Dendritic cell treated with granulocyte-macrophage colony-stimulating factor and Interleukin-4, amounts not matched to agents 40 ng/mL and 50 ng/mL, for 4 days (primary cell): ENCODE measurements at regions not wholly inside any gene's neighbourhood (a gene's known extent, or its start where the extent isn't known, plus 50 kb on each side); places are given as distances from the start of the nearest gene placed in this dataset.
"Not testable (repeated sequence)": the region's sequence is repeated elsewhere in the genome, so short reads cannot be mapped to it uniquely, and the experiment has no call there.

Experiments used
- H3K27ac Mint-ChIP-seq: one replicate; pipeline ENCODE4 v1.8.0; 2022; ENCODE audit warnings: mild to moderate bottlenecking, mixed read lengths
- H3K27me3 Mint-ChIP-seq: one replicate; pipeline ENCODE4 v1.8.0; 2022; ENCODE audit warnings: mild to moderate bottlenecking, mixed read lengths
- H3K36me3 Mint-ChIP-seq: one replicate; pipeline ENCODE4 v1.8.0; 2022; ENCODE audit warnings: low read depth, mixed read lengths
- H3K4me1 Mint-ChIP-seq: one replicate; pipeline ENCODE4 v1.8.0; 2022; ENCODE audit warnings: low read depth, mixed read lengths
- H3K4me3 Mint-ChIP-seq: one replicate; pipeline ENCODE4 v1.8.0; 2022; ENCODE audit warnings: mild to moderate bottlenecking, moderate library complexity, mixed read lengths
- H3K9me3 Mint-ChIP-seq: one replicate; pipeline ENCODE4 v1.8.0; 2022; ENCODE audit warnings: mixed read lengths
- intact Hi-C: fragments of 100-400 bp; cut with micrococcal nuclease; formaldehyde crosslinking; loops from one replicate; pipeline ENCODE4 v1.15.0; 2022

DNA sequence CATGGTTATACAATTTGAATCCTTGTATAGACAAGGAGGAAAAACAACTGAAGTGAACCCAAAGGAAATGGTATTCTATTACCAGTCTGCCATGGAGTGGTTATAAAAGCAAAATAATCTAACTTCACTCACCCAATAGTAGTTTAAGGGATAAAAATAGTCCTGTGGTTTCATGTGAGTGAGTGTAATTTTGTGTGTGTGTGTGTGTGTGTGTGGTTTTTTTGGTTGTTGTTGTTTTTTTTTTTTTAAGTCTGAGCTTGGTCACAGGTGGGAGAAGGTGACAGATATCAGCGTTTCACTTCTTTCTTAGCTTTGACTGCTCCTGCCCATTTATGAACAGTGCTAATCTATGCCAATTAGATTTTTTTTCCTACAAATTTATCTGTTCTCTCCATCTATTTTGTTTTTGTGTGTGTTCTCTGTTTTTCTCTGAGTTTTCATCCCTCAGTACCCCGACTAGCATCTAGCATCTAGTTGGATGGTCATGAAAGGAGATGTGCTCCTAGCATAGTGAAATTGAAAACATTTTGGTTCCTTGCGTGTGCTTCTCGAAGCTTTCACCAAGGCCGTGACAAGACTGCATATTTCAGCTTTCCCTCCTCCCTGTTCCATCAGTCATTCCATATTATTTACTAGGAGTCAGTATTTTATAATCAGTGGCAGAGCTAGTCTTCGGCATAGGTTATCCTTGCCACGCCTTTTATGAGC, 200.1 kb upstream of the DTNA start:
- Mint-ChIP-seq H3K27ac (no peak overlapping the region), H3K27me3 (no peaks in the 10 kb centered on the region), H3K4me1 (no peaks in the 10 kb centered on the region), H3K36me3 (no peaks in the 10 kb centered on the region), H3K4me3 (no peak overlapping the region), H3K9me3 (peaks cover 4% of the 10 kb centered on the region)
- intact Hi-C loops = no loop called here

GRCh38 chr18:34510926-34511325, 199.2 kb upstream of the DTNA start:
- Mint-ChIP-seq H3K27me3 (no peaks in the 10 kb centered on the region), H3K4me1 (no peaks in the 10 kb centered on the region), H3K4me3 (no peak overlapping the region), H3K36me3 (peaks cover 4% of the 10 kb centered on the region), H3K27ac (no peak overlapping the region), H3K9me3 (peaks cover 12% of the 10 kb centered on the region)
- intact Hi-C loops = no loop called here

DNA sequence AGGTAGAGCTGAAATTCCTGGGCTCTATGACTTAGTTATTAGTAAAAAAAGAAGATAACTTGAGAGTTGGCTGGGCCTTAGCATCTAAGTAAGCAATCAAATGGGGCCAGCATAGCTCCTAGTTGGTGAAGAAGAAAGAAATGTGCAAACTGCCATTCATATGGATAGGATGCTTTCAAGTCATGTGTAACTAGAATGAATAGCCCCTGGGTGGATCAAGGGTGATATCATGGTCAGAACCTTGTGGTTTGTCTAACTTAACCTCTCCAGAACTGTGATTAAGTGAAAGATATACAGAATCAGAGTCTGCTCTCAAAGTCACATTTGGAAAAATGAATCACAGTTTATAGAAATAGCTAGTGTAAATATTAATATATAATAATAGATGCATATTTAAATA, 198.7 kb upstream of the DTNA start:
- H3K27ac Mint-ChIP-seq = no peak overlapping the region
- no peak overlapping the region for H3K4me3 Mint-ChIP-seq
- H3K9me3 Mint-ChIP-seq = peaks cover 18% of the 10 kb centered on the region
- H3K36me3 Mint-ChIP-seq = peaks cover 8% of the 10 kb centered on the region
- intact Hi-C loops = no loop called here
- H3K27me3 Mint-ChIP-seq = no peaks in the 10 kb centered on the region
- H3K4me1 Mint-ChIP-seq = no peaks in the 10 kb centered on the region

GRCh38 chr18:34511879-34512278, 198.2 kb upstream of the DTNA start:
- peaks cover 8% of the 10 kb centered on the region for H3K36me3 Mint-ChIP-seq

GRCh38 chr18:34514238-34514637, 195.9 kb upstream of the DTNA start:
- no peaks in the 10 kb centered on the region for H3K27me3 Mint-ChIP-seq
- H3K36me3 Mint-ChIP-seq = peaks cover 8% of the 10 kb centered on the region
- intact Hi-C loops = no loop called here
- peaks cover 24% of the 10 kb centered on the region for H3K9me3 Mint-ChIP-seq
- no peak overlapping the region for H3K27ac Mint-ChIP-seq
- H3K4me1 Mint-ChIP-seq = no peaks in the 10 kb centered on the region
- no peak overlapping the region for H3K4me3 Mint-ChIP-seq

More at GRCh38 chr18:34511879-34512278, 198.2 kb upstream of the DTNA start:
- Mint-ChIP-seq H3K4me1 (no peaks in the 10 kb centered on the region), H3K4me3 (no peak overlapping the region), H3K27ac (no peak overlapping the region), H3K27me3 (no peaks in the 10 kb centered on the region), H3K9me3 (peaks cover 22% of the 10 kb centered on the region)
- intact Hi-C loops = no loop called here

DNA sequence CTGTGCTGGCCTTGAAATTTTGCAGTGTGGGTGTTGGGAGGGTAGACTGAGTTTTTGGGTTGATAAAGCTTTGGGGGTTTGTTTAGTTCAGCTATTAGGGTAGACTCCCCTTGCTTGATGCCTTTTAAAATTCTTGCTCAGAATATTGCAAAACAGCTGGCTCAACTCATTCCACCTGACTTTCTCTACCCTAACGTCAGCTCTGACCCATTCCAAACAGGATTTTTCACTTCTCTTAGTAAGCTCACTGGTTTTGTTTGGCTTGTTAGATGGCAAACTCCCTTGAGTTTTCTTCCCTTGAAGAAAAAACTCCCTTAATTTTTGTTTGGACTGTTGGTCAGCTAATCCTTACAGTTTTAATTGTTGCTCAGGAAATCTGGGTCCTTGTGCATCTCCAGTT, 195.1 kb upstream of the DTNA start:
- Mint-ChIP-seq H3K9me3 (peaks cover 24% of the 10 kb centered on the region), H3K27ac (no peak overlapping the region), H3K36me3 (peaks cover 8% of the 10 kb centered on the region), H3K4me3 (no peak overlapping the region), H3K4me1 (no peaks in the 10 kb centered on the region), H3K27me3 (no peaks in the 10 kb centered on the region)
- intact Hi-C loops = no loop called here

DNA sequence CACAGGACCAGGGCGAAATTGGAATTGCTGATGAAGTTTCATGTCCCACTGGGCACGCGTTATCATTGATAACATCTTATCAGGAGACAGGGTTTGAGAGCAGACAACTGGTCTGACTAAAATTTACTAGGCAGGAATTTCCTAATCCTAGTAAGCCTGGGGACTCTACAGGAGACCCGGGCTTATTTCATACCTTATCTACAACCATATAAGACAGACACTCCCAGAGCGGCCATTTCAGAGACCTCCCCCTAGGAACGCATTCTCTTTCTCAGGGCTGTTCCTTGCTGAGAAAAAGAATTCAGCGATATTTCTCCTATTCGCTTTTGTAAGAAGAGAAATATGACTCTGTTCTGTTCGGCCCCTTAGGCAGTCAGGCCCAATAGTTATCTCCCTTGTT, 193.7 kb upstream of the DTNA start:
- H3K27ac Mint-ChIP-seq, H3K27me3 Mint-ChIP-seq, H3K36me3 Mint-ChIP-seq, H3K4me3 Mint-ChIP-seq, H3K4me1 Mint-ChIP-seq, intact Hi-C loops: not testable (repeated sequence)
- H3K9me3 Mint-ChIP-seq = peaks cover 24% of the 10 kb centered on the region

DNA sequence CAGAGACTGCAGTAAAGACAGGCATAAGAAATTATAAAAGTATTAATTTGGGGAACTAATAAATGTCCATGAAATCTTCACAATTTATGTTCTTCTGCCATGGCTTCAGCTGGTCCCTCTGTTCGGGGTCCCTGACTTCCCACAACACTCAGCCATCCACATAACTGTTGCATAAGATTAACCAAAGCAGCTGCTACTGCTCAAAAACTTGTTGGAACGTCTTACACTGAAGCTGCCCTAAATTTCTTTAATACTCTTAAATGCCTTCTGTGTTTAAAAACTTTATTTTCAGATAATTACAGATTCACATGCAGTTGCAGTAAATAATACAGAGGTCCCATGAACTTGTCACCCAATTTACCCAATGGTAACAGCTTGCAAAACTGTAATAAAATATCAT, 193.1 kb upstream of the DTNA start:
- H3K36me3 Mint-ChIP-seq, H3K27ac Mint-ChIP-seq, intact Hi-C loops, H3K4me3 Mint-ChIP-seq, H3K27me3 Mint-ChIP-seq, H3K4me1 Mint-ChIP-seq: not testable (repeated sequence)
- peaks cover 24% of the 10 kb centered on the region for H3K9me3 Mint-ChIP-seq

- Mint-ChIP-seq H3K9me3 (peaks cover 10% of the 10 kb centered on the region), H3K4me3 (no peak overlapping the region), H3K4me1 (no peaks in the 10 kb centered on the region), H3K36me3 (peaks cover 2% of the 10 kb centered on the region), H3K27me3 (peaks cover 2% of the 10 kb centered on the region), H3K27ac (no peak overlapping the region)
- intact Hi-C loops = no loop called here
Measured at GRCh38 chr18:34521040-34521439, 189.1 kb upstream of the DTNA start.

DNA sequence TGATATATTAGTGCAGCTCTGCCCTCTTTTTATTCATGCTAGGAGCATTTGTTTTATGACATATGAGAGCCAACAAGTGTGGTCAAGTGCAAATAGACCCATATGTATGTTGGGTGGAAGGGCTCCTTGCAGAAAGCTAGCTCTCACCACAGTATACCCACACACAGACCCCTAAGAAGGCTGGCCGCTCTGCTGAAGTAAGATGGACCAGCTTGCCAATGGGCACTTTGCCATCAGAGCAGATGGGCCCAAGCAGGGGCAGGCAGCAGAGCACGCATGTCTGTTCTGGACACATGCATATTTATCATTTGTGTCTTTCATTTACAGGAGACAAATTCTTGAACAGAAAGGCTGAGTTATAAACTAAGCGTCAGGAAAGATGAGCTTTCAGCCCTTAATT, 187.5 kb upstream of the DTNA start:
- Mint-ChIP-seq H3K9me3 (no peaks in the 10 kb centered on the region), H3K4me3 (no peak overlapping the region), H3K4me1 (no peaks in the 10 kb centered on the region), H3K27ac (no peak overlapping the region), H3K36me3 (no peaks in the 10 kb centered on the region), H3K27me3 (peaks cover 2% of the 10 kb centered on the region)
- intact Hi-C loops = no loop called here

DNA sequence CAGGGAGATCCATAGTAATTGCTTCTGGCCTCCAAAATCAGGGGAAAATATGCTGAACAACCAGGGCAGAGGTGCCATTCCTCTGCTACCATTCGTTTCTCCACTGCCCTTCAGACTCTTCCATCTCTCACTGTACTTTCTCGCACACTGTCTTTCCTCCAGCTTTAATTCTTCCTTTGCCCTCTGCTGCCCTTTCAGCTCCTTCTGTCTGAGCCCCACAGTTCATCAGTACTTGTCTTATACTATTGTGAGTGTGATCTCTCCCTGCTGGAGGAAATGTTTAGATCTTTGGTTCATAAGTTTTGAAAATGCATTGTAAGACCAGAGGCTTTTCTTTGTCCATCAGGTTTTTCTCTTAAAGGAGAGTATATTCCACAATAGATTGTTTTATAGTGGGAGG, 184.9 kb upstream of the DTNA start:
- H3K4me3 Mint-ChIP-seq = no peak overlapping the region
- peaks cover 2% of the 10 kb centered on the region for H3K27me3 Mint-ChIP-seq
- no peaks in the 10 kb centered on the region for H3K9me3 Mint-ChIP-seq
- no peaks in the 10 kb centered on the region for H3K36me3 Mint-ChIP-seq
- no peak overlapping the region for H3K27ac Mint-ChIP-seq
- H3K4me1 Mint-ChIP-seq = no peaks in the 10 kb centered on the region
- intact Hi-C loops = no loop called here

DNA sequence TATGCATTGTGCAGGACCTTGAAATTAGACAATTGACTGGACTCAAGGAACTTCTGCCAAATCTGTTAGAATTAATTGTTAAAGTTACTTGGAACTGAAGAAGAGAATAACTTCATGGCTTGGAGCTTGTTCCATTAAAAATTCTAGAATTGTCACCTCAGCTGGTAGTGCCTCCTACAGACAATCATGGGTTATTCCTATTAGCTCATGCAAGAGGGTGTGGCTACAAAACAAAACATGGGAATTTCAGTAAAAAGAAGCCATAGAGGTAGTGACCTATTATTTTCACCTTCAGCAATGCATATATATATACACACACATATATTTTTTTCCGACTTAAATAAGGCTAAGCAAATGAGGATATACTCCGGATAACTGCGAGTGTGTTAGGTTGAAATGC, 181.9 kb upstream of the DTNA start:
- Mint-ChIP-seq H3K4me1 (no peaks in the 10 kb centered on the region), H3K4me3 (no peak overlapping the region), H3K27ac (no peak overlapping the region), H3K27me3 (no peaks in the 10 kb centered on the region), H3K9me3 (no peaks in the 10 kb centered on the region), H3K36me3 (no peaks in the 10 kb centered on the region)
- intact Hi-C loops = no loop called here

GRCh38 chr18:34529358-34530335, 180.5 kb upstream of the DTNA start:
- H3K36me3 Mint-ChIP-seq = no peaks in the 10 kb centered on the region
- no peak overlapping the region for H3K4me3 Mint-ChIP-seq
- H3K9me3 Mint-ChIP-seq = no peaks in the 10 kb centered on the region
- no peaks in the 10 kb centered on the region for H3K27me3 Mint-ChIP-seq
- intact Hi-C loops = no loop called here
- no peaks in the 10 kb centered on the region for H3K4me1 Mint-ChIP-seq
- no peak overlapping the region for H3K27ac Mint-ChIP-seq

DNA sequence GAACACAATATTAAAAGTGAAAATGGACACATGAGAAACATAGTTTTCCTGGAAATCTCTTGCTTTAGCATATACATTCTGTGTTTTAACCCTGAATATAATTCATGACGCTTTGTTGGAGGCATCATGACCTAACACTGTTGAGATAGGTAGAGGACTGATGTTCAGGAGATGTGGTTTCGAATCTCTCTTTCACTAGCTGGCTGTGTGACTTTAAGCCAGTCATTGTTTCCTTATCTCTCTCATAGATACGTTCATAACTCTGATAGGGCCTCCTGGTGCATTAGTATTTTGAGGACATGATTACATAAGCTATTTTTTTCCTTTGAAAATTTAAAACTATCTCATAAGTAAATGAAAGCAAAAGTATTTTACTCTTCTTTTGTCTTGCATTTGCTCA, 179.0 kb upstream of the DTNA start:
- no peak overlapping the region for H3K4me3 Mint-ChIP-seq
- no peaks in the 10 kb centered on the region for H3K36me3 Mint-ChIP-seq
- no peaks in the 10 kb centered on the region for H3K4me1 Mint-ChIP-seq
- intact Hi-C loops = no loop called here
- H3K27me3 Mint-ChIP-seq = no peaks in the 10 kb centered on the region
- no peak overlapping the region for H3K27ac Mint-ChIP-seq
- no peaks in the 10 kb centered on the region for H3K9me3 Mint-ChIP-seq
